Astrocyte of the spinal cord (primary cell): ENCODE measurements at regions not wholly inside any gene's neighbourhood (a gene's known extent, or its start where the extent isn't known, plus 50 kb on each side); places are given as distances from the start of the nearest gene placed in this dataset.

ENCODE experiments used
- DNase-seq: peaks from one replicate; pipeline ENCODE4 v3.0.0; 2011; ENCODE audit warnings: low read depth, low spot score
- H3K4me3 ChIP-seq: 2 replicates; pipeline ENCODE4 v1.5.1; 2011; ENCODE audit warnings: low read depth, mild to moderate bottlenecking, low read length, moderate library complexity
- CTCF ChIP-seq: IDR thresholded peaks from 2 replicates; pipeline ENCODE4 v1.5.1; 2012; ENCODE audit warnings: low read depth, mild to moderate bottlenecking, low read length, inconsistent platforms
- in situ Hi-C: cut with HindIII; loops from 2 replicates; pipeline ENCODE4 v1.10.0; 2017; ENCODE audit warnings: low sequenced_read_pairs

- in situ Hi-C loops, result no loop called here
- TF ChIP-seq CTCF, result no peak
- no peak for DNase-seq
- no peak overlapping the region for H3K4me3 ChIP-seq
Measured at GRCh38 chr12:41683513-41684240, 461.0 kb downstream of the GXYLT1 start.

- DNase-seq, result no peak
- no peak for TF ChIP-seq CTCF
- in situ Hi-C loops, result no loop called here
- no peak overlapping the region for H3K4me3 ChIP-seq
Measured at GRCh38 chr12:41683023-41683422, 461.7 kb downstream of the GXYLT1 start.

DNA sequence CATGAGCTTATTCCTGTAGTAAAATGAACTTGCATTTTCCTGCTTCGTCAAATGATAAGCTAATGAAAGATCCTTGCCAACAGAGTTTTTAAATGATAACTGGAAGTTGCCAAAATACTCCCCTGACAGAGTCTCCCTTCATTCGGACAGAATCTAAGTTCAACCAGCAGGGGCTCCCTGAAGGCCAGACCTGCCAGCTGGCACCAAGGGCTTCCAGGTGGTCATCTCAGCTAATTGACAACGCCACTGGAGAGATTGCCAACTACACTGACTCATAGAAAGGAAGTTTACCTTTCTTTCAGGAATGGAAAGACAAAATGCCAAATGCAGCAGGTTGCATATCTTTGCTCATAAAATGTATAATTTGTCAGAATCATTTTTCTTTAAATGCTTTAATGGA, 462.8 kb downstream of the GXYLT1 start:
- no peak for DNase-seq
- TF ChIP-seq CTCF, result no peak
- no peak overlapping the region for H3K4me3 ChIP-seq
- in situ Hi-C loops, result no loop called here

- no peak for TF ChIP-seq CTCF
- no peak overlapping the region for H3K4me3 ChIP-seq
- no peak for DNase-seq
- in situ Hi-C loops, result no loop called here
Measured at GRCh38 chr12:41680155-41680554, 464.5 kb downstream of the GXYLT1 start.

DNA sequence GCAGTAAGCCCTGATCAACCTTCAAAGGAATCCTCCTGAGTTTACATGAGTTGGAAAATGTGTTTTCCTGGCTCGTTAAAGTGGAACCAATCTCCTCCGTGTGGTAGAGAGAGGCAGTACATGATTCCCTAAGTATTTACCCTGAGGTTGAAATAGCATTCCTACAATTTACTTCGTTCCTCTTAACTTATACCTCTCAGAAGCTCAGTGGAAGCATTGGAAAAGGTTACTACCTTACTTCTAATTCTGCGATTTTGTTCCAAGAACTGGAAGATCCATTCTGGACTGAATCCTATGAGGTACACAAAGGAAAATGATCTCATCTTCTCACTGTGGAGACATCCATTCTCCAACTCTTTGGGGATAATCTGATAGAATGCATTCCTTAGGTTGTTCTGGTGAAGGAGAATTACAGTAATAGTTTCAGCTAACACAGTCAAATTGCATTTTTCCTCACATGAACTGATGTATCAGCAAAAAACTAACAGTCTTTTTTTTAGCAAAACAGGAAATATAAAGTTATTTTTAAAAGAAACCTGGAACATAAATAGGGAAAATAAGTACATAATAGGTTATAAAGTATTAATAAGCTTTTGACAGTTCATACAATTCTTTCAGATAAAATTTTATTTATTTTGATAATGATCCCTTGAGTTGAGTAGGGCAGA, 475.6 kb downstream of the PDZRN4 start:
- in situ Hi-C loops, result no loop called here
- DNase-seq, result peak; percentile 22
- H3K4me3 ChIP-seq, result no peak overlapping the region
- TF ChIP-seq CTCF, result peak; percentile 36

DNA sequence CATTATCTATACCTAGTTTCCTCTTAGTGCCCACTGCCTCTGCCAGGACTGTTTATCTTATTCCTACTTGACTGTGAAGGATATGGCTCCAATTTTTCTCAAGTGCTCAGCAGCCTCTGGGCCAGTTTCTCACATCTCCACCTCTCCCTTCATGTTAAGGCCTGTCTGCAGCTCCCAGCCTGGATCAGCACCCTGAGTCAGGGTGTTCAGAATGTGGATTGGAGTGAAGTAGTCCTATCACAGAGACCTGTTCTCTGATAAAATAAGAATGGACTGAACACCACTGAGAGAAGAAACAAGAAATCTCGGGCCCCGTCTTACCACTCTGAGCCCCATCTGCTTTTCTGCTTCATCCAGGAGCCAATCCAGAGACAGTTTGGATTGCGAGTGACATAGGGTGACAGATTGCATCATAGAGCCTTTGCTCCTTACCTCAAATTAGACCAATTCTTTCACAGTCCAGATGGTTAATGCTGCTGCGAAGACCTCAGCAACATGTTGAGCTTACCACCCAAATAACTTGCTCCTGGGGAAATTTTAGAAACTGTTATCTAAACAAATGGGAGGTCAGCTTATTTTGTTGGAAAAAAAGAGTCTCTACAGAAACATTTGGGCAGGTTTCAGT, 473.1 kb downstream of the PDZRN4 start:
- no peak overlapping the region for H3K4me3 ChIP-seq
- no peak for DNase-seq
- in situ Hi-C loops, result no loop called here
- no peak for TF ChIP-seq CTCF
